ENCODE measurements at regions not wholly inside any gene's neighbourhood (a gene's known extent, or its start where the extent isn't known, plus 50 kb on each side); places are given as distances from the start of the nearest gene placed in this dataset.

DNA sequence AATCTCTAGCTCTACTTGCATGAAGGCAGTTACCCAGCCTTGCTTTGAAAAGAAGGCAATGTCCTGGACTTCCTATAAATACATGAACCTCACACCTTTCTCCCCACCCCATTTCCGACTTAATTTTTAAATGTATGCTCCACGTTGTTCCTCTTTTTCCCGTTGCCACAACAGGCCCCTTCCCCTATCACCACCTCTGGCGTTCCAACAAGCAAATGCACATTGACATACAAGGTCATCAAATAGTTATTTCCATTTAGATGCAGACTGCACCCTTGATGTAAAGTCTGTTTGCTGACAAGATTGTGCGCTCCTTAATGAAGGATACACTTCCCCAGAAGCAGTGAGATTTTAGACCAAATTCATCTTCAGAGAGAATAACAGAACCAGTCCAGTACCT is 260.7 kb upstream of the UMPS start:
- H3K9me3 ChIP-seq (ENCODE audit: control insufficient read depth in 2 of 2, low read length in 2 of 2), result no peaks in the 10 kb centered on the region
- no peaks in the 10 kb centered on the region for H3K36me3 ChIP-seq (ENCODE audit: control insufficient read depth in 2 of 2, insufficient read depth in 2 of 2, low read length in 2 of 2)
- no peak overlapping the region for H3K27ac ChIP-seq (ENCODE audit: low read depth in 2 of 2, low read length in 2 of 2)
- H3K27me3 ChIP-seq (ENCODE audit: control insufficient read depth in 2 of 2, insufficient read depth in 2 of 2, low read length in 2 of 2), result no peaks in the 10 kb centered on the region
- no peak overlapping the region for H3K4me3 ChIP-seq (ENCODE audit: low read length in 2 of 2)
- no peaks in the 10 kb centered on the region for H3K4me1 ChIP-seq (ENCODE audit: control insufficient read depth in 2 of 2, insufficient read depth in 2 of 2, low read length in 2 of 2)
- H3K9ac ChIP-seq (ENCODE audit: low read depth in 1 of 2, low read length in 2 of 2), result no peak overlapping the region

DNA sequence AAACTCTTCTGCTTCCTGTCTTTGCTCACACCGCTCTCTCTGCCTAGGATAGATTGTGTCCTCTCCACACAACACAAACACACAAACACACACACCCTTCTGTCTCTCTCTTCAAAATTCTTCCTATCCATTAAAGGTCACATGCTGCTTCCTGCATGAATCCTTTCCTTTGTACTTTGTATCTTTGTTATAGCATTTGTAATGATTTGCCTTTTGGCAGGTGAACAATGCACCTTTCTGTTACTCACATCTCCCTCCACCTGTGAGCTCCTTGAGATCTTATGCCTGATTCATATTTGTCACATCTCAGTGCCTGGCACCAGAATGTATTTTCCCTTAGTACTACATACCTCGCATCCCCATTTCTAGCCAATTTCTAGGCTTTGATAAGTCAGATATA is 251.4 kb upstream of the UMPS start:
- H3K36me3 ChIP-seq (ENCODE audit: control insufficient read depth in 2 of 2, insufficient read depth in 2 of 2, low read length in 2 of 2), result no peaks in the 10 kb centered on the region
- H3K27me3 ChIP-seq (ENCODE audit: control insufficient read depth in 2 of 2, insufficient read depth in 2 of 2, low read length in 2 of 2), result no peaks in the 10 kb centered on the region
- no peaks in the 10 kb centered on the region for H3K9me3 ChIP-seq (ENCODE audit: control insufficient read depth in 2 of 2, low read length in 2 of 2)

DNA sequence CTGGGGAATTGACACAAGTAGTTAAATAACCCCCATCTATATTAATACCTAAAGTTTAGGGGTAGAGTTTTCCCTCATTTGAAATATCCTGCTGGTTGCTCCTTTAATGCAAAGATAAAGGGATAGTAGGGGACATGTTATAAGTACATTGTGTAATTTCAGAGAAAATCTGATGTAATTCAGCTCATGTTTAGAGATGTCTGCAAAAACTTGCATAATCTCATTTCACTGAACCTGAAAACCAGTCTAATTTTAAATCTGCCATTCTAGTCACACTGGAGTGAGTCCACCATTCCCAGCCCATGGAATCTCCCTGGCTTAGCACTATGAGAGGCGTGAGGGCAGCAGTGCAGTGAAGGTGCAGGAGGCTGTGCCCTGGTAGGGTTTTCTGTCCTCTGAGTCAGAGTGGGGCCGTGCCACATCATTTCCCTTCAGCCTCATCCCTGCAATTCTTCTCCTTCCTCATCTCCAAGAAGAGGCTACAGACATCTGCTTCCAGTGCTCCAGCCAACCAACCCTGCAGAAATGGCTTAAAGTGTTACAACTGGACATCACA is 246.3 kb upstream of the UMPS start:
- H3K27me3 ChIP-seq (ENCODE audit: control insufficient read depth in 2 of 2, insufficient read depth in 2 of 2, low read length in 2 of 2), result no peaks in the 10 kb centered on the region
- no peak overlapping the region for H3K9ac ChIP-seq (ENCODE audit: low read depth in 1 of 2, low read length in 2 of 2)
- H3K9me3 ChIP-seq (ENCODE audit: control insufficient read depth in 2 of 2, low read length in 2 of 2), result no peaks in the 10 kb centered on the region
- H3K27ac ChIP-seq (ENCODE audit: low read depth in 2 of 2, low read length in 2 of 2), result no peak overlapping the region
- H3K36me3 ChIP-seq (ENCODE audit: control insufficient read depth in 2 of 2, insufficient read depth in 2 of 2, low read length in 2 of 2), result no peaks in the 10 kb centered on the region
- H3K4me1 ChIP-seq (ENCODE audit: control insufficient read depth in 2 of 2, insufficient read depth in 2 of 2, low read length in 2 of 2), result no peaks in the 10 kb centered on the region
- H3K4me3 ChIP-seq (ENCODE audit: low read length in 2 of 2), result no peak overlapping the region

More for the DNA sequence above, 251.4 kb upstream of the UMPS start:
- H3K4me1 ChIP-seq (ENCODE audit: control insufficient read depth in 2 of 2, insufficient read depth in 2 of 2, low read length in 2 of 2), result no peaks in the 10 kb centered on the region
- no peak overlapping the region for H3K4me3 ChIP-seq (ENCODE audit: low read length in 2 of 2)
- no peak overlapping the region for H3K27ac ChIP-seq (ENCODE audit: low read depth in 2 of 2, low read length in 2 of 2)
- H3K9ac ChIP-seq (ENCODE audit: low read depth in 1 of 2, low read length in 2 of 2), result no peak overlapping the region

DNA sequence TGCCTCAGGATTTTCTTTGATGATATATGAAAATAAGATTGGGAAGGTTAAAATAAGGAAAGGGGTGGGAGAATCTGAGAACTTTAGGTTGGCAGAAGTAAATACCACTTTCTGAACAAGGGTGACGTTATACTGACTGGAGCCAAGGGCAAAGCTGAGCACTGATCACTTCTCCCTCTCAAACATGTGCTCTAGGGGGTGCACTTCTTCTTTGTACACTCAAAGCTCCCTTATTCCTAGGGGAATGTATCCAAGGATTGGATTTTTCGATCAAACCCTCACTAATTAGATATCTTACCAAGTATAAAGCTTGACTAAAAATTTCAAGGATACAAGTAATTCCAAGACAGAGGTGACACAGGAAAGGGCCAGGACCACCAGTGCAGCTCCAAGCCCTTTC is 243.9 kb upstream of the UMPS start:
- Histone ChIP-seq H3K9ac (ENCODE audit: low read depth in 1 of 2, low read length in 2 of 2) (no peak overlapping the region), H3K4me1 (ENCODE audit: control insufficient read depth in 2 of 2, insufficient read depth in 2 of 2, low read length in 2 of 2) (peaks cover 0 to 8% of the 10 kb centered on the region in 2 donors), H3K27me3 (ENCODE audit: control insufficient read depth in 2 of 2, insufficient read depth in 2 of 2, low read length in 2 of 2) (no peaks in the 10 kb centered on the region), H3K27ac (ENCODE audit: low read depth in 2 of 2, low read length in 2 of 2) (no peak overlapping the region), H3K9me3 (ENCODE audit: control insufficient read depth in 2 of 2, low read length in 2 of 2) (no peaks in the 10 kb centered on the region), H3K4me3 (ENCODE audit: low read length in 2 of 2) (no peak overlapping the region), H3K36me3 (ENCODE audit: control insufficient read depth in 2 of 2, insufficient read depth in 2 of 2, low read length in 2 of 2) (no peaks in the 10 kb centered on the region)

DNA sequence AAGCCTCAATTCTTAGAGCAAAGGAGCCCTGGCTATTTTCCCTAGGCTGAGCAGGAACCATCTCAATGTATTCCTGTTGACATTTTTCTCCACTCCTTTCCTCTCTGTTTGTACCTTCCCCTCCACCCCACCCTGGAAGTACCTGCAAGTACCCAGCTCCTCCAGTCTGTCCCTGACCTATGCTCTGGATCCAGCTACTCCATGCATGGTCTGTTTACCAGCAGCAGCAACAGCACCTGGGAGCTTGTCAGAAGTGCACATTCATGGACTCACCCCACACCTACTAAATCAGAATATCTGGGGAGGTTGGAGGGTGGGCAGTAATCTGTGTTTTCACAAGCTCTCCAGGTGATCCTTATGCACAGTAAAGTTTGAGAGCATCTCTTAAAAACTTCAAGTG is 240.7 kb upstream of the UMPS start:
- H3K9me3 ChIP-seq (ENCODE audit: control insufficient read depth in 2 of 2, low read length in 2 of 2), result no peaks in the 10 kb centered on the region
- no peaks in the 10 kb centered on the region for H3K36me3 ChIP-seq (ENCODE audit: control insufficient read depth in 2 of 2, insufficient read depth in 2 of 2, low read length in 2 of 2)
- no peak overlapping the region for H3K27ac ChIP-seq (ENCODE audit: low read depth in 2 of 2, low read length in 2 of 2)
- H3K27me3 ChIP-seq (ENCODE audit: control insufficient read depth in 2 of 2, insufficient read depth in 2 of 2, low read length in 2 of 2), result no peaks in the 10 kb centered on the region
- H3K4me3 ChIP-seq (ENCODE audit: low read length in 2 of 2), result no peak overlapping the region
- peaks cover 0 to 10% of the 10 kb centered on the region in 2 donors for H3K4me1 ChIP-seq (ENCODE audit: control insufficient read depth in 2 of 2, insufficient read depth in 2 of 2, low read length in 2 of 2)
- no peak overlapping the region for H3K9ac ChIP-seq (ENCODE audit: low read depth in 1 of 2, low read length in 2 of 2)

DNA sequence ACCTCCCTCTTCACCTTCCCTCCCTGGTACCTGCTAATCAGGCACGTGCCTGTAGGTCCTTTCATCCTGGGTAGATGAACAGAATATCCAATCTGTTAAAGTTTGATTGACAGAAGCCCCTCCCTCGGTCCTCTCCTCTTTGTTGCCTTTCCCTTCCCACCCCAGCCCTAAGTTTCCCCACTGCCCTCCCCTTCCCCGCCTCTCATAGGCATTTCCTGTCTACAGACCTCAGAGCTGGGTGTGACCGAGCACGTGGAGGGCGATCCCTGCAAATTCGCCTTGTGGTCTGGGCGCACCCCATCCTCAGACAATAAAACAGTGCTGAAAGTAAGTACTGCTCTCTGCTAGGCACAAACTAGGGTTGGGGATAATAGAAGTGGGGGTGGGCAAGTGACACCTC is 239.2 kb upstream of the UMPS start:
- Histone ChIP-seq H3K9ac (ENCODE audit: low read depth in 1 of 2, low read length in 2 of 2) (no peak overlapping the region), H3K36me3 (ENCODE audit: control insufficient read depth in 2 of 2, insufficient read depth in 2 of 2, low read length in 2 of 2) (no peaks in the 10 kb centered on the region), H3K4me3 (ENCODE audit: low read length in 2 of 2) (no peak overlapping the region), H3K4me1 (ENCODE audit: control insufficient read depth in 2 of 2, insufficient read depth in 2 of 2, low read length in 2 of 2) (peaks cover 0 to 10% of the 10 kb centered on the region in 2 donors), H3K27me3 (ENCODE audit: control insufficient read depth in 2 of 2, insufficient read depth in 2 of 2, low read length in 2 of 2) (no peaks in the 10 kb centered on the region), H3K27ac (ENCODE audit: low read depth in 2 of 2, low read length in 2 of 2) (no peak overlapping the region), H3K9me3 (ENCODE audit: control insufficient read depth in 2 of 2, low read length in 2 of 2) (no peaks in the 10 kb centered on the region)

DNA sequence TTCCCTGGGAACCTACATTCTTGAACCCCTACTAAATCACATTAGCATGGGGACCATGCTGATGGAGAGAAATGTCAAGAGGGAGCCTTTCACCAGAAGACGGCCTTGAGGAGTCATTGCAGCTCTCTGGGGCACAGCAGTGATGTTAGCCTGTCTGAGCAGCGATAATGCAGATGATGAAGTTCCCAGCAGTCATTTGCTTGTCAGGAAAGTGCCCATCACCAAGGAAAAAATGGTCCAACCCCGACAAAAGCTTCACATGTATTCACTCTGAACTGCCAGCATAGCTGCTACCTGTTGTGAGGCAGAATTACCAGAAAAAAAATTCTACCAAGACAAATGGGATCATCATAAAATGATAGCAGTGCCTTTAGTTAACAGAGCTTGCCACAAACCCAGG is 238.4 kb upstream of the UMPS start:
- Histone ChIP-seq H3K27ac (ENCODE audit: low read depth in 2 of 2, low read length in 2 of 2) (no peak overlapping the region), H3K27me3 (ENCODE audit: control insufficient read depth in 2 of 2, insufficient read depth in 2 of 2, low read length in 2 of 2) (no peaks in the 10 kb centered on the region), H3K4me3 (ENCODE audit: low read length in 2 of 2) (no peak overlapping the region), H3K36me3 (ENCODE audit: control insufficient read depth in 2 of 2, insufficient read depth in 2 of 2, low read length in 2 of 2) (no peaks in the 10 kb centered on the region), H3K4me1 (ENCODE audit: control insufficient read depth in 2 of 2, insufficient read depth in 2 of 2, low read length in 2 of 2) (peaks cover 0 to 10% of the 10 kb centered on the region in 2 donors), H3K9ac (ENCODE audit: low read depth in 1 of 2, low read length in 2 of 2) (no peak overlapping the region), H3K9me3 (ENCODE audit: control insufficient read depth in 2 of 2, low read length in 2 of 2) (no peaks in the 10 kb centered on the region)

DNA sequence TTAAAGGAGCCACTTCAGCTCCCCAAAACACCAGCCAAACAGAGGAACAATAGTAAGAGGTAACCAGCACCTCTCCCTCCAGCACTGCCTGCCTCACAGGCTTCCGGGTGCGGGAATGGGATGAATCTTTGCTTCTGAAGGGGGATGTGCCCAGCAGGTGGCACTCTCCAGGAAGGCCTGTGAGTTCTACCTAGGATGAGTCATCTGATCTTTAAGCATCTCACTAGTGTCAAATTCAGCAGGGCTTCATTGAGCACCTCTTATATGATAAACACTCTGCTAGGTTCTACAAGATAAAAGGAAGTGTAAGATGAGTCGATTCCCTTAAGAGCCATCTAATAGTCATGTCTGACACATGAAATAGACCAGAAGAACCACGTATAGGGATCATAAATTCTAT is 237.4 kb upstream of the UMPS start:
- Histone ChIP-seq H3K36me3 (ENCODE audit: control insufficient read depth in 2 of 2, insufficient read depth in 2 of 2, low read length in 2 of 2) (no peaks in the 10 kb centered on the region), H3K4me1 (ENCODE audit: control insufficient read depth in 2 of 2, insufficient read depth in 2 of 2, low read length in 2 of 2) (peaks cover 0 to 10% of the 10 kb centered on the region in 2 donors), H3K27me3 (ENCODE audit: control insufficient read depth in 2 of 2, insufficient read depth in 2 of 2, low read length in 2 of 2) (no peaks in the 10 kb centered on the region), H3K27ac (ENCODE audit: low read depth in 2 of 2, low read length in 2 of 2) (no peak overlapping the region), H3K9ac (ENCODE audit: low read depth in 1 of 2, low read length in 2 of 2) (no peak overlapping the region), H3K4me3 (ENCODE audit: low read length in 2 of 2) (no peak overlapping the region), H3K9me3 (ENCODE audit: control insufficient read depth in 2 of 2, low read length in 2 of 2) (no peaks in the 10 kb centered on the region)

DNA sequence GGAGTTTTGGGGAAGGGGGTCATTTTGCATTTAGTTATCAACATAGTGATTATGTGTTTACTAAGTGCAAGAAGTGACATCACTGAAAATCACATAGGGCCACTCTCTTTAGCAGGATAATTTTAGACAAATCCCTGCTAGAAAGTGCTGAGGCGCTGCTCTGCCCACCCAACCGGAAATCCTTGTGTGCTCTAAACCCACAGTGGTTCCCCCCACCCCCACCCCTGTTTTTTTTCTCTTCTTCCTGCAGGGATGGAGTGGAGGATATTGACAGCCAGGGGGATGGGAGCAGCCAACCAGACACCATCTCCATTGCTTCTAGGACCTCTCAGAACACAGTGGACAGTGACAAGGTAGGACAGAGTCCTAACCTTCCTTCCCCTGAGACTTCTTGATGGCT is 234.2 kb upstream of the UMPS start:
- peaks cover 0 to 2% of the 10 kb centered on the region in 2 donors for H3K27me3 ChIP-seq (ENCODE audit: control insufficient read depth in 2 of 2, insufficient read depth in 2 of 2, low read length in 2 of 2)
- no peak overlapping the region for H3K27ac ChIP-seq (ENCODE audit: low read depth in 2 of 2, low read length in 2 of 2)
- H3K9me3 ChIP-seq (ENCODE audit: control insufficient read depth in 2 of 2, low read length in 2 of 2), result no peaks in the 10 kb centered on the region
- no peak overlapping the region for H3K9ac ChIP-seq (ENCODE audit: low read depth in 1 of 2, low read length in 2 of 2)
- H3K4me3 ChIP-seq (ENCODE audit: low read length in 2 of 2), result no peak overlapping the region
- H3K36me3 ChIP-seq (ENCODE audit: control insufficient read depth in 2 of 2, insufficient read depth in 2 of 2, low read length in 2 of 2), result no peaks in the 10 kb centered on the region
- peaks cover 0 to 4% of the 10 kb centered on the region in 2 donors for H3K4me1 ChIP-seq (ENCODE audit: control insufficient read depth in 2 of 2, insufficient read depth in 2 of 2, low read length in 2 of 2)

DNA sequence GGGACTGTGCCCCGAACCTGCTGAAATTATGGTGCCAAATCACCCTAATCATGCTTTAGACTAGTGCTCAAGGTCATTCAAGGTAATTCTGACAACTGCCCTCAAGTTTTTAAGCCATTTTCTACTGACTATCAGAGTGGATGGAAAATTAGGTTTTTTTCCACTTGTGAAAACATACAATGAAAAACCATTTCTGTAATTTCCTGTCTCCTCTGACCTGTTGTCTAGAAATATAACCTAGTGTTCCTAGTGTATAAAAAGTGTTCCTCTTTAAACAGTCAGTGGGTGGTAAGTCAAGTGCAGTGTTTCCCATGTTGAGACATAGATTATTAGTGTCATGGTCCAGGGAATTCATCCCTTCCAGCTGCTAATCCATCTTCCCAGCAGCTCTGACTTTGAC is 232.8 kb upstream of the UMPS start:
- H3K27me3 ChIP-seq (ENCODE audit: control insufficient read depth in 2 of 2, insufficient read depth in 2 of 2, low read length in 2 of 2), result peaks cover 0 to 2% of the 10 kb centered on the region in 2 donors
- H3K4me3 ChIP-seq (ENCODE audit: low read length in 2 of 2), result no peak overlapping the region
- no peak overlapping the region for H3K27ac ChIP-seq (ENCODE audit: low read depth in 2 of 2, low read length in 2 of 2)
- H3K36me3 ChIP-seq (ENCODE audit: control insufficient read depth in 2 of 2, insufficient read depth in 2 of 2, low read length in 2 of 2), result no peaks in the 10 kb centered on the region
- no peaks in the 10 kb centered on the region for H3K9me3 ChIP-seq (ENCODE audit: control insufficient read depth in 2 of 2, low read length in 2 of 2)
- H3K4me1 ChIP-seq (ENCODE audit: control insufficient read depth in 2 of 2, insufficient read depth in 2 of 2, low read length in 2 of 2), result no peaks in the 10 kb centered on the region
- no peak overlapping the region for H3K9ac ChIP-seq (ENCODE audit: low read depth in 1 of 2, low read length in 2 of 2)

DNA sequence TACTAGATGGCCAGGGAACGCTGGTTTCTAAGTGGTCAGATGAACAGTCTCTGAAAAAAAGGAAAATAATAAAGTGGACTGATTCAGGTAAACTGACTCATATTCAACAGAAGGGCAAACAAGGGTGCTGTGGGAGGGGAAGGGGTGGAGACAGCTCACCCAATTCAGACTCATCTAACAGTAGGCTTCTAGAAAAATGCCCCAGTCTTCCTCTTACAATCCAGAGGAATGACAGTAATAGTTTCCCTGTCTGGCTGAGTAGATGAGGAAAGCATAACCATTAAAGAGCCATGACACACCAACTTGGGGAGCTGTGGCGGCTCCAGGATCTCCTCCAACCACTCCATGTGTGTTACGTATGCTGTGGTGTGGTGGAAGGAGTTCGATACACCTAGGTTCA is 231.4 kb upstream of the UMPS start:
- Histone ChIP-seq H3K27me3 (ENCODE audit: control insufficient read depth in 2 of 2, insufficient read depth in 2 of 2, low read length in 2 of 2) (peaks cover 0 to 2% of the 10 kb centered on the region in 2 donors), H3K27ac (ENCODE audit: low read depth in 2 of 2, low read length in 2 of 2) (no peak overlapping the region), H3K36me3 (ENCODE audit: control insufficient read depth in 2 of 2, insufficient read depth in 2 of 2, low read length in 2 of 2) (no peaks in the 10 kb centered on the region), H3K9me3 (ENCODE audit: control insufficient read depth in 2 of 2, low read length in 2 of 2) (no peaks in the 10 kb centered on the region), H3K9ac (ENCODE audit: low read depth in 1 of 2, low read length in 2 of 2) (no peak overlapping the region), H3K4me3 (ENCODE audit: low read length in 2 of 2) (no peak overlapping the region), H3K4me1 (ENCODE audit: control insufficient read depth in 2 of 2, insufficient read depth in 2 of 2, low read length in 2 of 2) (no peaks in the 10 kb centered on the region)

Measured in mucosa of rectum (tissue), 2 donors.